ENCODE measurements at regions not wholly inside any gene's neighbourhood (a gene's known extent, or its start where the extent isn't known, plus 50 kb on each side); places are given as distances from the start of the nearest gene placed in this dataset.
A peak's percentile ranks its signal among the peaks of the same experiment; 100 is the strongest.
"Not testable (repeated sequence)": the region's sequence is repeated elsewhere in the genome, so short reads cannot be mapped to it uniquely, and the experiment has no call there.

DNA sequence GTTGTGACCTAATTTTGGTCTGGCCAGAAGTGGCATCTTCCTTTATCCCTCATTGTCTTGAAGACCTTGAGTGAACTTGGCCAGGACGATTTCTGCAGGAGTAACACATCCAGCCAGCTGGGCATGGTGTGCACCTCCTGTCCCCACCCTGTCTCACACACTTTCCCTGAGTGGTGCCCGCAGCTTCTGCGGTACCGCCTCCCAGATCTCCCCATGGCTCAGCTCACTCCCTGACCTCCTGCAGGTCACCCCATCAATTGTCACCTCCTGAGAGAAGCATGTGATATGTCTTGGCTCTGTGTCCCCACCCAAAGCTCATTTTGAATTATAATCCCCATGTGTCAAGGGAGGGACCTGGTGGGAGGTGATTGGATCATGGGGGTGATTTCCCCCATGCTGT, 50.2 kb upstream of the TP53I11 start:
- DNase-seq, result no peak

DNA sequence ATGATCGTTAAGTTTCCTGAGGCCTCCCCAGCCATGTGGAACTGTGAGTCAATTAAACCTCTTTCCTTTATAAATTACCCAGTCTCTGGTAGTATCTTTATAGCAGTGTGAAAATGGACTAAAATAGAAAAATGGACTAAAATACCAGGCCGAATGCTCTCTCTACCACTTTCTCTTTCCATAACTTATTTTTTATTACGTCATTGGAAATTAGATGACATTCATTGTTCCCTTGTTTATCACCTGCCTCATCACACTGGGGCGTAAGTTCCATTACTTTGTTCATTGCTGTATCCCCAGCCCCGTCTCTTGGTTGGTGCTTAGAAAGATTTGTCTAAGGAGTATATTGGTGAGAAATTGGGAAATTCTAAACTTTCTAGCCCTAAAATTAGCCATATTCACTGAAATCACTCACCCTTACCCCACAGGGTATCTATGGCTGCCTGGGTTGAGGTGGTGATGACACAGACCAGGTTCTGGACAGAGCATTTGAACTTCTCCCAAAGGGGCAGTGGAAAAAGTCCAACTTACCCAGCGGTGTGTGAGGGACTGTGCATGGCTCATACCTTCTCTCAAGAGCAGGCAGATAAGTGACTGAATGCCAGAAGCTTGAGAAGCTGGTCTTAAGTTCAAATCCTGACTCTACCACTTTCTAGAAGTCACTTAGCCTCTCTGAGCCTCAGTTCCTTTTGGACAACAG, 50.9 kb upstream of the TP53I11 start:
- DNase-seq, result no peak

DNA sequence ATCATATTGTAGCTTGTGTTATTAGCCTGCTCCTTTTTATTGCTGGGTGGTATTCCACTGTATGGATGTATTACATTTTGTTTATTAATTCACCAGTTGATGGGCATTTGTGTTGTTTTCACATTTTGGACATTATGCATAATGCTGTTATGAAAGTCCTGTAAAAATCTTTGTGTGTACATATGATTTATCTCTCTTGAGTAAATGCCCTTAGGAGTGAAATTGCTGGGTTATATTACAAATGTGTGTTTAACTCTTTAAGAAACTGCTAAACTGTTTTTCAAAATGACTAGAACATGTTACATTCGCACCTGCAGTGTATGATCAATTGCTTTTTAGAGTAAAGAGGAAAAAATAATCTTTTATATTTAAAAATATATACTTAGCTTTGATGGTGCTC, 54.4 kb upstream of the TP53I11 start:
- DNase-seq, result no peak

DNA sequence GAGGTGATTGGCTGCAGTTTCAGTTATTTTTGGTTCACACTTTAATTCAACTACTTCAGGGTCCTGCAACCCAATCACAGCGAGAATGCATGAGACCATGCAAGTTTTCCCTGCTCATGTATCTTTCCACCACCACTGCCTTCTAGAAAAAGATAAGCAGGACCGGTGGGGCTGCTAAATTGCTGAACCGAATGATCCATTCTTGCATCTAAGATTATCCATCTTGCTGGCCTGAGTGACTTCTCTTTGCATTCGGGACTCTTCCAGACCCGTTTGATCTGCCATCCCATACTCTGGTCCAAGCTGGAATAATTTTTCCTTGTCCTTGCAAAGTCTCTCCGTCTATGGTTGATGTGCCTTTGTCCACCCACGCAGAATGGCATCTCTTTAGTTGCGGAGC, 56.3 kb upstream of the TP53I11 start:
- DNase-seq, result no peak

DNA sequence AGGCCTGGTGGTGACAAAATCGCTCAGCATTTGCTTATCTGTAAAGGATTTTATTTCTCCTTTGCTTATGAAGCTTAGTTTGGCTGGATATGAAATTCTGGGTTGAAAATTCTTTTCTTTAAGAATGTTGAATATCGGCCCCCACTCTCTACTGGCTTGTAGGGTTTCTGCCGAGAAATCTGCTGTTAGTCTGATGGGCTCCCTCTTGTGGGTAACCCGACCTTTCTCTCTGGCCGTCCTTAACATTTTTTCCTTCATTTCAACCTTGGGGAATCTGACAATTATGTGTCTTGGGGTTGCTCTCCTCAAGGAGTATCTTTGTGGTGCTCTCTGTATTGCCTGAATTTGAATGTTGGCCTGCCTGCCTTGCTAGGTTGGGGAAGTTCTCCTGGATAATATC, 65.3 kb upstream of the TP53I11 start:
- not testable (repeated sequence) for DNase-seq

DNA sequence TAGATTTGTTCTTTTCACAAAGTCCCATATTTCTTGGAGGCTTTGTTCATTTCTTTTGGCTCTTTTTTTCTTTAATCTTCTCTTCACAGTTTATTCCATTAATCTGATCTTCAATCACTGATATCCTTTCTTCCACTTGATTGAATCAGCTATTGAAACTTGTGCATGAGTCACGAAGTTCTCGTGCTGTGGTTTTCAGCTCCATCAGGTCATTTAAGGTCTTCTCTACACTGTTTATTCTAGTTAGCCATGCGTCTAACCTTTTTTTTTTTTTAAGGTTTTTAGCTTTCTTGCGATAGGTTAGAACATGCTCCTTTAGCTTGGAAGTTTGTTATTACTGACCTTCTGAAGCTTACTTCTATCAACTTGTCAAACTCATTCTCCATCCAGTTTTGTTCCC, 65.8 kb upstream of the TP53I11 start:
- DNase-seq, result not testable (repeated sequence)

DNA sequence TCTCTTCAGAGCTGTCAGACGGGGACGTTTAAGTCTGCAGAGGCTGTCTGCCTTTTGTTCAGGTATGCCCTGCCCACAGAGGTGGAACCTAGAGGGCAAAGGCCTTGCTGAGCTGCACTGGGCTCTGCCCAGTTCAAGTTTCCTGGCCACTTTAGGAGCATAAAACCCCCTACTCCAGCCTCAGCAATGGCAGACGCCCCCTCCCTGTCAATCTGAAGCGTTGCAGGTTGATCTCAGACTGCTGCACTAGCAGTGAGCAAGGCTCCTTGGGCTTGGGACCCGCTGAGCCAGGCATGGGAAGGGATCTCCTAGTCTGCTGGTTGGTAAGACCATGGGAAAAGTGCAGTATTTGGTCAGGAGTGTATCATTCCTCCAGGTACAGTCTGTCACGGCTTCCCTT, 66.6 kb upstream of the TP53I11 start:
- DNase-seq, result no peak

DNA sequence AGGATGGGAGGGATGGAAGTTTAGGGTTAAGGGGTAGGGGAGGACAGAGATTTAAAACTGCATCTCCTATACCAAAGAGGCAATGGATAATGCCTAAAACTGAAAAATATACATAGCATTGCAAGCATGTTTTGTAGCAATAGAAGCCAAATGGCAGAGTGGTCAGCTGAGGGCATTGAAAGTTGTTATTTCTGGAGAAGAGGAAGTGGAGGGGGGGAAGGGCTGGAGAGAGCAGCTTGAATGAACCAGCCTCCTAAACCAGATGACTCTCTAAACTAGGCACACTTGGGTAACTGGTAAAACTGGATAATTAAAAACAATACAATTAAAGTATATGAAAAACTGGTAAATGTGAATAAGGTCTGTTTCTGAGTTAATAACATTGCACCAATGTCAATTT, 70.3 kb upstream of the TP53I11 start:
- DNase-seq, result peak; percentile 72

DNA sequence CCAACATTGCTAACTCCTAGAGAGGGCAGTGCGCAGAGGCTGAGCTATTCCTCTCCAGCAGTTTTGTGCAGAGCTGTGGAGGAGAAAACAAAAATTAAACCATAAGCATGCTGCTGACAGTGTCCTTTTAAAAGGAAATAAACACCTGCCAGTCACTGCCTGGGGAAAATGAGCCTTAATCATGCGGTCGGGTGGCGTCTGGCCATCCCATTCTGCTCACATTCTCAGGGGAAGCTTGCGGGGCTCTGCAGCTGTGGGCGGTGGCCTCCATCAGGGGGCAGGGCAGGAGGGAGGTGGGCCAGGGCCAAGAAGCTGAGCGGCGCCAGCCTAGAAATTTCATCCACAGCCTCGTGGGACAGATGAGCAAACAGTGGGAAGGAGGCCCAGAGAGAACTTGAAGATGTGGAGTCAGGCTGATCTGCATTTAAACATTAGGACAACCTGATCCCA, 71.0 kb upstream of the TP53I11 start:
- no peak for DNase-seq

DNA sequence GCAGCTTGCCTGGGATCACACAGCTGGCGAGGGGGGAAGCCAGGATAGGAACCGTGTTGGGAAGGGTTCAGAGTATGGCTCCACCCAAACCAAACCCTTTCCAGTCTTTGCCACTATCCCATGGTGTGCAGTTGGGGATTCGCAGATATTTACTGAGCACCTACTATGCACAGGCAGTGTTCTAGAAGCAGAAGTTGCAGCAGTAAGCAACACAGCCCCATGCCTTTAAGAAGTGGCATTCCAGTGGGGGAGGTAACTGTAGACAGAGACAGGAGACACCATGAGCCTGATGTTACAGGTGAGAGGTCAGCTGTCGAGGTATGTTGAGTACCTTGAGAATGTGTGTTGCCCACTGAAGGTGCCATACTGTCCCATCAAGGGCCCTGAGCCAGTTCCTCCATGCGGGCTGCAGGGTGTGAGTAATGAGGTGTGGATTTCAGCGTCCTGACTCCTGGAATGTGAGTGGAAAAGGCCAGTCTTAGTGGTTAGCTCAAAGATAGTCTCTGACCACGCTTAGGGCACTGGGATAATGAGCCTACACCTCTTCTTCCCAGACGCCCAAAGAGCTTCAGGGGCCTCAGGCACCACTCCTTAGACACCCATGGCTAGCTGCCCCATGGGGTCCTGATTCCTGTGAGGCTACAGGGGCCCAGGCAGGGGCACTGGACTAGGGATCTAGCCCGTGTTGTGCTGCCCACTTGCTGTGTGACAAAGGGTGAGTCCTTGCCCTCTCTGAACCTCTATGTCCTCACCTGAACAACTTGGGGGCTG, 71.8 kb upstream of the TP53I11 start:
- DNase-seq, result no peak

DNA sequence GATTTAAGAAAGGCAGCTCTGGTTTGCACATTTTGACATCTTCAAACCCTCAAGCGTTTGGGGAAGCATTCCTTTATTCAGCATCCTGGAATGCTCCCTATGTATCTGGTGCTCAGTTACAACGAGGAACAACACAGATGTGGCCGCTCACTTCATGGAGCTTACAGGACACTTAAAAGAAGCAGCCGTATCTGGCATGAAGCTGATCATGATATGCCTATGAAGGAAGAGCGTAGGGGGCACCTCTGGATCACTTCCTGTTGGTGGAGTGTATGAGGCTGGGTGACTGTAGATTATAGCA, 72.3 kb upstream of the TP53I11 start:
- DNase-seq, result no peak

DNA sequence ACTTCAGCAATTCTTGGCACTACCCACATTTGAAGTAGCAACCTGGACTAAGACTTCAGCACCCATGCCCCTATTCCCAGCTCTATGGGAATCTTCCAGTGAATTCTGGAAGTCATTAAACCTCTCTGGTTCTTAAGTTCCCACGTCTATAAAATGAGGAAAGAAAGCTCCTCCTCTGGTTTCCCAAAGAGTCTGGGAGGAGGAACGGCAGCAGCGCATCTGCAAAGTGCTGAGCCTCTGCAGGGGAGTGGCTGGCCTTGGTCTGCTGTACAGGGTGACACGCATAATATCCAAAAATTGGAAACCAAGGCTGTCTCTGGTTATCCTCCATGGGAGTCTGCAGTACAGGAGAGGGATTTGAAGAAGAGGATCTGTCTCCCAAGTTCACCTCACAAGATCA, 73.6 kb upstream of the TP53I11 start:
- DNase-seq, result no peak

DNA sequence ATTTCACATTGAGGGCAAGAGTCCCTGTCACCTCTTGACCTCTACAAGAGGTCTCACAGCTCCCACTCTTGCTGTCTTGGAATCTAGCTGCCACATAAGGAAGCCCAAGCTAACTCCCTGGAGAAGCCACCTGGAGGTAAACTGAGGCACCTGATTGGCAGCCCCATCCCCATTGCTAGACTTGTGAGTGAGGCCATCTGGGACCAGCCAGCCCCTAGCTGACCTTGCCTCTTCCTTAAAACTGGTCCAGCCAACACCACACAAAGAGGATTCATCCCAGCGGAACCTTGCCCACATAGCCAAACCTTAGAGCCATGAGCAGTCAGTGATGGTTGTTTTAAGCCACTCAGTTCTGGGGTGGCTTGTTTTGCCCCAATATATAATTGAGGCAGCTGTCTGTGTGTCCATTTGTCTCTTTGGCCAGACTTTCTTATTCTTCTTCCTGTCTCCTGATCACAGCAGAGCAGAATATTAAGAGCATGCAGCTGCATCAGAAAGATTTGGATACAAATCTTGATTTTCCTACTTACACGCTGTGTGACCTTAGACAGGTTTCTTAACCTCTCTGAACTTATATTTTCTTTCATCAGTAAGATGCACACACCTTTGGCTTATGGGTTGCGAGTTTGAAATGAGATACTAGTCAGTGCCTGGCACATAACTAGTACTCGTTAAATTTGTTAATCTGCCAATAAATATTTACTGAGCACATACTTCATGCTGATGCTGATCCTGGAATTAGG, 74.3 kb upstream of the TP53I11 start:
- no peak for DNase-seq

DNA sequence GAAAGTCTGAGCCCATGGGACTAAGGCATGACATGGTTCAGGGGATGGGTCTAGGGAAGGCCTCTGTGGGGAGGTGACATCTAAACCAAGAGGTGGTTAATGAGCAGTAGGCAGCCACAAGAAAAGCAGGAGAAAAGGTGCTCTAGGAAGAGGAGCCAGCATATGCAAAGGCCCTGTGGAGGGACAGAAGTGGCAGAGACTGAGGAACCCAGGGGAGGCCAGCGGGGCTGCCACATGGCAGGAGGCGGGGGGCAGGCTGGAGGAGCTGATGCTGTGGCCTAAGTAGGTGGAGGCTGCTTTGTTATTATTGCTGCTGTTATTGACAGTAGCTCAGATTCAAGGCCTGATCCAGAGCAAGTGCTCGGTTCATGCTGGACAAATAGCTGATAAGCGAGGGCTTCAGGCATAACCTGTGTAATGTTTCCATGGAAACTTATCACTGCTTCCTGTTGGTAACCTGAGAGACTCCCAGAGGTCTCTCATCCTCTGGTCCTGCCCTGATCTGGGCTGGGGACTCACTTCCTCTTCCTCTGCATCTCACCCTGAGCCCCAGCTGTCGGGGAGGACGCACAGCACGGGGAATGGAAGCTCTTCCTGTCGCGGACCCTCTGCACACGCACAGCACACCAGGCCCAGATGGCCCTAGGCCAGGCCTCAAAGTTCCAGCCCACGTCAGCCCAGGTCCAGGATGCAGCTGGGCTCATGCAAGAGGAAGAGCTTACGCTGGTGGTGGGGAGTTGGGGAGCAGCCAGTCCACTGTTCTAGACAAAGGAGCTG, 75.2 kb upstream of the TP53I11 start:
- DNase-seq, result peak; percentile 21

DNA sequence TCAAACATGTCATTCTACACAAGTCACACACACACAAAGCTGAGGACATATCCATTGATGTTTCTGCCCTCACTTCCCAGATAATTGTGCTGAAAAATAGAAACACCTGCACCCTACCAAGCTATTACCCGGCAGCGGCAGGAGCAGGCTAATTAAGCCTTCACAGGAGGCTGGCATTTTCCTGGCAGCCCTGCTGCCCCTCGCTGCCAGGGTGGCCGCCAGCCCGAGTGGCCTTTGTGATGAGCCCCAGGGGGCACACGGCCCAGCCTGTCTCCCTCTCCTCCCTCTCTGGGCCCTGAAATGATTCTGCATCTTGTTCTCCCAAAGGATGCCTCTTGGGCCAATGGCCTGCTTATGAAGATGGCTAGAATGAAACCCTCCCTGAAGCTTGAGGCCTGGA, 76.2 kb upstream of the TP53I11 start:
- DNase-seq, result no peak

DNA sequence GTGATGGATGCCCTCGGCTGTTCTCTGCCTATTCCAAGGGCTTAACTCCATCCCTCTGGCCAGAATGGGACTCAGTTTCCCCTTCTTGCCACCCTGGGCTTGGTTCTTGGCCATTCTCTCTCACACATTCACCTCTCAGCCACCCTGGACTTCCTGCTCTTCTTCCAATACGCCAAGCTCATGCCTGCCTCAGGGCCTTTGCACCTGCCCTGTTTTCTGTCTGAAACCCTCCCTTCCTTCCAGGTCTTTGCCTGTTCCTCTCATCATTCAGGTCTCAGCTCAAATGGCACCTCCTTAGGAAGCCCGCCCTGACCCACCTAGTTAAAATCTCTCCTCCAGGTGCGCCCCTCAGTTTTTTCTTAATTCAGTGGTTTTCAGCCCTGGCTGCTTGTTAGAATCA, 76.6 kb upstream of the TP53I11 start:
- DNase-seq, result no peak

DNA sequence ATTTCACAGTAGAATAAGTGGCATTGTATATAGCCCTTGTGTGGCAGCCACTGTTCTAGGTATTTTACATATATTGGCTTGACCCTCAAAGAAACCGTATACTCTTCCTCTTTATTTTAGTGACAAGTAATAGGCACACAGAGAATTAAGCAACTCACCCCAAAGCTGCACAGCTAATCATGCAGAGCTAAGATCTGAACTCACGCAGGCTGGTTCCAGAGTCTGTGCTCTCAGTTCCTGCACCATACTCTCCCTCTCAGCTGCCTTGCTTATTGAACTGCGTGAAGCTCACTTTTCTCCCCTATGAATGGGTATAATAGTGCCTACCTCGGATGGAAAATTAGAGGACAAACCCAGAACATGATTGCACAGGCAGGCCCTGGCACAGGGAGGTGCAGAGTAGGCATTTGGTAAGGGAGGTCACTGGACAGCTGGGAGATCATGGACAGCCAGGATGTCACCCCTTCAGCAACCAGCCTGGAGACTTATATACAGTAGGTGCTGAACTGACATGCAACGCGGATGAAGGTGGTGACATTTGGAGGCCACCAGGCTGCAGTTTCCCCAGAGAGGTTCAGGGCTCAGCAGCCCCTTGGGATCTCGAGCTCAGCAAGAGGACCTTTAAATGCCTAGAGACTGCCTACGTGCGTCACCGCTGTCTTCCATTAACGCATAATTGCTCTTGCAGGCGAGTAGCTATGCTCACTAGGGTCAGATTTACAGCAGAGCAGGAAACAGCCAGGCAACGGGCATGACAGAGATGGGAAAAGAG, 78.4 kb upstream of the TP53I11 start:
- peak; percentile 17 for DNase-seq

DNA sequence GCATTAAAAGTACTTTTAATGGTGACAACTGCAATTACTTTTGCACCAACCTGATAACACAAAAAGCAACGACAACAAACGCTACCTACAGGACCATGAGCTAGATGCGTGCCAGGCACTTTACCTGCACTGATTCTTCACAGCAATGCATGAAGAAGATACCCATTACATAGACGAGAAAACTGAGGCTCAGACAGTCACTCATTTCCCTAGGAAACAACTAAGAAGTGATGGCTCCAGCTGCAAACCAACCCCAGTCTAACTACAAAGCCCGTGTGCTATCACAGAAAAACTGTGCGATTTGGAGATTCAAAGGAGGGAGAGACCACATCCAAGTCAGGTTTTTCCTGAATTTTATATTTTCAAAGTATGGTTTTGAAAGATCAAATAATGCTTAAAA, 80.1 kb upstream of the TP53I11 start:
- no peak for DNase-seq

DNA sequence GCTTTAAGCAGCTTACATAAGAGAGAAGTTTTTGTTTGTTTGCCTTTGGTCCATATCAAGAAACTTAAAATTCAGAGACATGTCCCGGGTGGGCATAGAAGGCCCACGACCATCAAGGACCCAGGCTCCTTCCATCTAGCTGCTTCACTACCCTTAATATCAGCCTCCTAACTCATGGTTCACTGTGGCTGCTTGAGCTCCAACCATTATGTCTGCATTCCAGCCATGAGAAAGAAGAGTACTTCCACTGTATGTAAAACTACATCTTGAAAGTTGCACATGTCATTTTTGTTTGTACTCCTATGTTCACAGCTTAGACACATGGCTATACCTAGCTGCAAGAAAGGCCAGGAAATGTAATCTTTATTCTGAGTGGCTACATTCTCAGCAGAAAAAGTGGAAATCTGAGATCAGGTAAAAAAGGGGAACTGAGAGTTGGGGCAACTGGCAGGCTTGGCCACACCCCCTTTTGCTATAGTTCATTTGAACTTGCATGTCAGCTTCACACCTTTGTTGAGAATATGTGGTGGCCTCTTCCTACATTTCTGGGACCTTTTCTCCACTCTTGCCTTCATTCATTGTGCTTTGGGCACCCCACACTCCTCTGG, 81.3 kb upstream of the TP53I11 start:
- DNase-seq, result peak; percentile 35

DNA sequence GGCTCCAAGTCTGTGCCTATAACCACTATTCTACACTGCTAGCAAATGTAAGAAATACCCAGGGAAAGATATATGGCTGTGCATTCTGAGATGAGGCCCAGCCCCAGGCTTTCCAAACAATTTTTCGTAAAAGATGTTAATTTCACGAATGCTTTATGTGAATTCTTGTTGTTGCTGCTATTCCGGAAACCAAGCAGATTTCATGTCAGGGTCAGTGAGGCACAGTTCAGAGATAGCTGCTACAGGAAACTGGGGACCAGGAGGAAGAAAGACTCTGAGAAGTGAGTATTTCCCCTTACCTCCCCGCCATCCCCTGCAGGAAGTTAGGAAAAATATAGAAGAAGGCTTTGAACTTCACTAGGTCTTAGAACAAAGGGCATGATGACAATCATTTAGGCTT, 84.7 kb upstream of the TP53I11 start:
- DNase-seq, result no peak

DNA sequence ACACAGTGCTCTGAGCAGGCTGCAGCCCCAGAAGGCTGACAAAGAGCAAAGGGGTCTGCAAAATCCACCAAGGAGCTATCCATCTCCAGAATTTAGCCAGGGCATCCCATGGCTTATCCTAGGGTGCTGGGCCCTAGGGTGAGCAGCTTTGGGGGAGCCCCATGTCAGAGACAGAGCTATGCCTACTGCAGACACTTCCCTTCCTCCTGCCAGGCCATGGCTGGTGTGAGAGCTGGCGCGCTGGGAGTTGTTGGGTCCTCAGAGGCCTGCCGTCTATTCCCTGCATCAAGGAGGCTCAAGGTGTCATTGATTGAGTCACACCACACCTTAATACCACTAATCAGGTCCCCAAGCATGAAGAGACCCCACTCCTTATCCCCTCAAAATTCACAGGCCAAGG, 85.3 kb upstream of the TP53I11 start:
- DNase-seq, result no peak

DNA sequence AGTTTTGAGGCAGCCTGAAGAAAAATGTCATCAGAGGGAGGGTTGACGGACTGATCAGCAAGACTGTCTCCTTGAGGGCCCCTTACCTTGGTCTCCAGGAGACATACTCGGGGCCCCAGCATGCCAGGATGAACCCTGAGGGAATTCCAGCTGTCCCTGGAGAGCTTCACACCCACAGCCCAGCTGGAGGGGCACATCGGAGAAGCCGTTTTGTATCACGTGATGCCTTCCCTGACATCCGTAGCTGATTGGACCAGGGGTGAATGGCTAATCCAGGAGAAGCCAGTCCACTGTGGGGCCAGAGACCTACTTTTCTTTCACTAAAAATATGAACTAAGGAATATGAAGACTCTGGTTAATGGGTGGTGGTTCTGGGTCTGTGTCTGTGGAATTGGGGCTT, 86.0 kb upstream of the TP53I11 start:
- no peak for DNase-seq
